Neutrophil (primary cell): ENCODE measurements at regions not wholly inside any gene's neighbourhood (a gene's known extent, or its start where the extent isn't known, plus 50 kb on each side); places are given as distances from the start of the nearest gene placed in this dataset.

Experiments
- H3K27ac ChIP-seq: fragments of 200-600 bp; sonication (generic); 2 replicates; pipeline ENCODE4 v1.5.1; 2016; ENCODE audit warnings: mild to moderate bottlenecking, moderate library complexity
- H3K27me3 ChIP-seq: fragments of 200-600 bp; sonication (generic); 2 replicates; pipeline ENCODE4 v1.6.0; 2016; ENCODE audit warnings: mild to moderate bottlenecking
- H3K36me3 ChIP-seq: fragments of 200-600 bp; sonication (generic); 2 replicates; pipeline ENCODE4 v1.5.1; 2017
- H3K4me1 ChIP-seq, 2 experiments: fragments of 200-600 bp in 1 of 2; sonication (generic) in 1 of 2; 1 replicate in 1 of 2; 2 replicates in 1 of 2; pipeline versions ENCODE4 v1.5.1 to v1.6.1; 2013 to 2016; ENCODE audit warnings: low read depth in 1 of 2, low read length in 1 of 2, mild to moderate bottlenecking in 1 of 2, moderate library complexity in 1 of 2; ENCODE audit not compliant: control insufficient read depth in 1 of 2, insufficient read depth in 1 of 2
- H3K4me3 ChIP-seq, 2 experiments: fragments of 200-600 bp in 1 of 2; sonication (generic) in 1 of 2; 1 replicate in 1 of 2; 2 replicates in 1 of 2; pipeline ENCODE4 v1.5.1; 2013 to 2016; ENCODE audit warnings: low read depth in 1 of 2, low read length in 1 of 2, mild to moderate bottlenecking in 1 of 2, moderate library complexity in 1 of 2
- H3K9me3 ChIP-seq: fragments of 200-600 bp; sonication (generic); 2 replicates; pipeline ENCODE4 v1.5.1; 2016
- TF ChIP-seq, protein P1 (sequence below): fragments of 200-600 bp; sonication (generic); IDR thresholded peaks from 2 replicates; pipeline ENCODE4 v1.5.1; 2016; ENCODE audit warnings: antibody characterized with exemption

DNA sequence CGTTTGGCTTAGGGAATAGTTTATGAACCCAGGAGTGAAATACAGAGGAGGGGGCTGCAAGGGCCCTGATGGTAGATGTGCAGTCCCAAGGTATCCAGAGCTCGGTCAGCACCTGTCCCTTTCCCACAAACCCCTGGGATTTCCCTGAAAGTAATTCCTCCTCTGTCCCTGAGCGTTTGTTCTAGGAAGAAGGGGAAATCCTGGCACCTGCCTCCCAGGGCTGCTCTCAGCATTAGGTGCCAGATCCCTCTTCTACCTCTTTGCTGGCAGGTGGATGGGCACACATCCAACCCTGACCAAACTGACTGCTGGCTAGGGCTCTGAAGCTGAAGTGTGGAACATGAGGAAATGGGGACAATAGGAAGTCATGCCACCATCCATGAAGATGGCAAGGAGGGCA, 824.0 kb downstream of the SLC4A3 start:
- no peak overlapping the region for H3K4me3 ChIP-seq
- H3K4me1 ChIP-seq: no peaks in the 10 kb centered on the region
- H3K36me3 ChIP-seq: no peaks in the 10 kb centered on the region
- H3K27me3 ChIP-seq: no peaks in the 10 kb centered on the region
- no peaks in the 10 kb centered on the region for H3K9me3 ChIP-seq
- H3K27ac ChIP-seq: no peak overlapping the region
- TF ChIP-seq, protein P1, sequence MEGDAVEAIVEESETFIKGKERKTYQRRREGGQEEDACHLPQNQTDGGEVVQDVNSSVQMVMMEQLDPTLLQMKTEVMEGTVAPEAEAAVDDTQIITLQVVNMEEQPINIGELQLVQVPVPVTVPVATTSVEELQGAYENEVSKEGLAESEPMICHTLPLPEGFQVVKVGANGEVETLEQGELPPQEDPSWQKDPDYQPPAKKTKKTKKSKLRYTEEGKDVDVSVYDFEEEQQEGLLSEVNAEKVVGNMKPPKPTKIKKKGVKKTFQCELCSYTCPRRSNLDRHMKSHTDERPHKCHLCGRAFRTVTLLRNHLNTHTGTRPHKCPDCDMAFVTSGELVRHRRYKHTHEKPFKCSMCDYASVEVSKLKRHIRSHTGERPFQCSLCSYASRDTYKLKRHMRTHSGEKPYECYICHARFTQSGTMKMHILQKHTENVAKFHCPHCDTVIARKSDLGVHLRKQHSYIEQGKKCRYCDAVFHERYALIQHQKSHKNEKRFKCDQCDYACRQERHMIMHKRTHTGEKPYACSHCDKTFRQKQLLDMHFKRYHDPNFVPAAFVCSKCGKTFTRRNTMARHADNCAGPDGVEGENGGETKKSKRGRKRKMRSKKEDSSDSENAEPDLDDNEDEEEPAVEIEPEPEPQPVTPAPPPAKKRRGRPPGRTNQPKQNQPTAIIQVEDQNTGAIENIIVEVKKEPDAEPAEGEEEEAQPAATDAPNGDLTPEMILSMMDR: no peak

DNA sequence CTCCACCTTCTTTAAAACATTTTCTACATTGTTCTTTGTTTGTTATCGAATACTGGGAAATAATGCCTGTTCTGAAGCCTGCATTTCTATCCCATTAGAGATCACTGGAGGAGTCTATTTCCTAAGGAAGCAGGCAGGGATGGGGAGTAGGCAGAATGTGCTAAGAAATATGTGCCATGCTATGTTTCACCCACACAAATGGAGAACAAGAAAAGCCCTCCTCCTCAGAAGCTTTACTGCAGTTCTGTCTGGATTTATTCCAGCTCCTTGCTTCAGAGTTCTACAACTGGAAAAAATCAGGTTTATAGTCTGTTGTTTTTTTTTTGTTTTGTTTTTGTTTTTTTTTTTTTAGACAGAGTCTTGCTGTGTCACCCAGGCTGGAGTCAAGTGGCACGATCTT, 825.1 kb downstream of the SLC4A3 start:
- TF ChIP-seq, protein P1: no peak
- no peaks in the 10 kb centered on the region for H3K4me1 ChIP-seq
- H3K36me3 ChIP-seq: no peaks in the 10 kb centered on the region
- H3K27me3 ChIP-seq: no peaks in the 10 kb centered on the region
- H3K4me3 ChIP-seq: no peak overlapping the region
- H3K27ac ChIP-seq: no peak overlapping the region
- no peaks in the 10 kb centered on the region for H3K9me3 ChIP-seq

DNA sequence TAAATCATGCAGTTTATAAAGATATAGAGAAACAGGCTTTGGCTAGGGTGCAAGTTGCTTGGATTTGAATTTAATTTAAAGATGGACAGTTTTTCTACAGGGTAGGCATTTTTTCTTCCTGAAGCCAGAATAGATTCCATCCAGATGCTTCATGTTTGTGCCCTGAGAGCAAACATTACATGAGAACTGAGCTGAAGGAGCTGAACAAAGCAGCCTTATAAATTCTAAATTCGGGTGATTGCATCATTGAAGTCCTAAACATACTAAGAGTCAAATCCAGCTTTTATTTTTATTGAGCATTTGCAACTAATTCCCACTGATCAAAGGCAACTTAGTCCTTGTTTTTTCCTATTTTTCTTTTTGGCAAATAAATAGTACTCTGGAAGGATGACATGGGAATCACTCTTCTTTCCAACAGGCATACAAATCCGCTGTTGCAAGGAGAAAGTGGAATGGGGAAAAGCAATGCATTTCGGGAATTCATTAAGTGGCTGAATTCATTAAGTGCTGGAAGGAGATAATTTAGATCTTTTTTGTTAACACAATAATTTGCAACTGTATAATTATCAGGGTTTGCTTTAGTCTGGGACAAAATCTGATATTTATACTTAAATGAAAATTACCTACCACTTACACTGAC, 828.0 kb downstream of the SLC4A3 start:
- Histone ChIP-seq H3K9me3 (no peaks in the 10 kb centered on the region), H3K27me3 (no peaks in the 10 kb centered on the region), H3K27ac (no peak overlapping the region), H3K36me3 (no peaks in the 10 kb centered on the region), H3K4me1 (no peaks in the 10 kb centered on the region), H3K4me3 (no peak overlapping the region)
- TF ChIP-seq, protein P1: no peak

DNA sequence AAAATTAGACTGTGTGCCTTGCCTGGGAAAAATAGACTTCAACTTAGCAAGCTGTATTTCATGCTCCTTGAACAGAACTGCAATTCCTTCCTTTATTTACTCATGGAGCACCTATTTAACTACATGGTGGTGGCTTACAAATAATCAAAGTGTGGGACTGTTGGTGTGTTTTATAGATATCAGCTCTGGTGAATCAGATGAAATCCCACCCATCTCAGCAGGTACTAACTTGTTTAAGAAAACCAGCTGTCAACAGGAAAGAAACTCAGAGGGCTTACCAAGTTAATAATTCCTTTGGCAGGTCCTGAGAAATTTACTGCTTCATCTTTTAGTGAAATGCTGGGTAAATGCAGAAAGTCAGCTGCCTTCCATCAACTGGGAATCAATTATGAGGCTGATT, 830.6 kb downstream of the SLC4A3 start:
- H3K36me3 ChIP-seq: no peaks in the 10 kb centered on the region
- H3K9me3 ChIP-seq: no peaks in the 10 kb centered on the region
- no peaks in the 10 kb centered on the region for H3K4me1 ChIP-seq
- no peak overlapping the region for H3K4me3 ChIP-seq
- TF ChIP-seq, protein P1: no peak
- H3K27ac ChIP-seq: no peak overlapping the region
- no peaks in the 10 kb centered on the region for H3K27me3 ChIP-seq

DNA sequence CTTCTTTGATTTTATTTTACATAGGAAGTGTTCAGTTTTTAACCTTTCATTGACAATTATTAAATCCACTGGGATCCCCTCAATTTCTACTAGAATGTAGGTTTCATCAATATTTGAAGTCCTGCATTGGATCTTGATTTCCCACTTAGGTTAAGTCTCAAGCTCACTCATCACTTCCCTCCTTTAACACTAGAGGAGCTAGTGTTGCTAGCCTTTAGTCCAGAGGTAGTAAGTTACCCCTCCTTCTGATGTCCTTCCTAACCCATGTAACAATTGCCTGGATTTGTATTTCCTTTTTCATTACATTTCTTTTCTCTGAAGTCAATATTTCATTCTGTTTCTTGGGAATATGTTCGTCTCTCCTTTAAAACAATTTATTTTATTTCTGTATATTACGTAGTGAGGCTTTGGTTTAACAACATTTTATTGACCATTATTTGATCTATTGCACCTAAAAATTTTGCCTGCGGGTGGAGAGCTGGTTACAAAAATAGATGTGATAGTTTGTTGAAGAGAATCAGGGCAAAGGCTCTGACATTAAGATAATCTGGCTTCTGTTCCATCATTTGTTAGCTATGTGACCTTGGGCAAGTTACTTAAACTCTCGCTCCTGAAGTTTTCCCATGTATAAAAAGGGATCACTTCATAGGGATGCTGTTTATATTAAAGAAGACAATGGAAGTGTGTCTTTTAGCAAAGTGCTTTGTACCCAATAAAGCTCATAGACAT, 833.0 kb downstream of the SLC4A3 start:
- TF ChIP-seq, protein P1: no peak
- Histone ChIP-seq H3K27me3 (no peaks in the 10 kb centered on the region), H3K9me3 (no peaks in the 10 kb centered on the region), H3K27ac (no peak overlapping the region), H3K4me1 (no peaks in the 10 kb centered on the region), H3K4me3 (no peak overlapping the region), H3K36me3 (no peaks in the 10 kb centered on the region)
